ENCODE measurements at regions not wholly inside any gene's neighbourhood (a gene's known extent, or its start where the extent isn't known, plus 50 kb on each side); places are given as distances from the start of the nearest gene placed in this dataset.

GRCh38 chr20:23187751-23188150 lies 101.6 kb upstream of the CD93 start:
- no peak for TF ChIP-seq CTCF (IDR thresholded peaks at IDR 0.05; ENCODE audit: low read depth, low read length)
- Histone ChIP-seq H3K4me1 (ENCODE audit: low read depth) (peaks cover 11% of the 10 kb centered on the region), H3K27ac (no peak overlapping the region), H3K9me3 (ENCODE audit: low read depth) (no peaks in the 10 kb centered on the region), H3K36me3 (no peaks in the 10 kb centered on the region), H3K27me3 (peaks cover 38% of the 10 kb centered on the region), H3K4me3 (no peak overlapping the region)
- DNase-seq (ENCODE audit: low read depth in 1 of 2, low spot score in 1 of 2) = no peak

GRCh38 chr20:23186808-23187207 lies 100.7 kb upstream of the CD93 start:
- no peak overlapping the region for H3K27ac ChIP-seq
- H3K4me1 ChIP-seq (ENCODE audit: low read depth) = peaks cover 11% of the 10 kb centered on the region
- H3K27me3 ChIP-seq = peaks cover 28% of the 10 kb centered on the region
- no peaks in the 10 kb centered on the region for H3K9me3 ChIP-seq (ENCODE audit: low read depth)
- no peak for DNase-seq (ENCODE audit: low read depth in 1 of 2, low spot score in 1 of 2)
- no peak overlapping the region for H3K4me3 ChIP-seq
- no peak for TF ChIP-seq CTCF (IDR thresholded peaks at IDR 0.05; ENCODE audit: low read depth, low read length)
- no peaks in the 10 kb centered on the region for H3K36me3 ChIP-seq

GRCh38 chr20:23180451-23180921 lies 94.4 kb upstream of the CD93 start:
- no peak overlapping the region for H3K27ac ChIP-seq
- TF ChIP-seq CTCF (IDR thresholded peaks at IDR 0.05; ENCODE audit: low read depth, low read length) = no peak
- H3K4me3 ChIP-seq = no peak overlapping the region
- DNase-seq (ENCODE audit: low read depth in 1 of 2, low spot score in 1 of 2) = no peak
- no peaks in the 10 kb centered on the region for H3K9me3 ChIP-seq (ENCODE audit: low read depth)
- no peaks in the 10 kb centered on the region for H3K27me3 ChIP-seq
- no peaks in the 10 kb centered on the region for H3K36me3 ChIP-seq
- no peaks in the 10 kb centered on the region for H3K4me1 ChIP-seq (ENCODE audit: low read depth)

- H3K27ac ChIP-seq = no peak overlapping the region
- H3K27me3 ChIP-seq = no peaks in the 10 kb centered on the region
- H3K36me3 ChIP-seq = no peaks in the 10 kb centered on the region
- TF ChIP-seq CTCF (IDR thresholded peaks at IDR 0.05; ENCODE audit: low read depth, low read length) = no peak
- H3K4me1 ChIP-seq (ENCODE audit: low read depth) = no peaks in the 10 kb centered on the region
- H3K4me3 ChIP-seq = no peak overlapping the region
- no peaks in the 10 kb centered on the region for H3K9me3 ChIP-seq (ENCODE audit: low read depth)
- DNase-seq (ENCODE audit: low read depth in 1 of 2, low spot score in 1 of 2) = peak in 1 of 2 donors; percentile 37
Observed at GRCh38 chr20:23179766-23180403, 93.8 kb upstream of the CD93 start.

- H3K4me1 ChIP-seq (ENCODE audit: low read depth) = no peaks in the 10 kb centered on the region
- H3K27me3 ChIP-seq = no peaks in the 10 kb centered on the region
- no peak overlapping the region for H3K27ac ChIP-seq
- peak in 1 of 2 donors; percentile 43 for DNase-seq (ENCODE audit: low read depth in 1 of 2, low spot score in 1 of 2)
- H3K36me3 ChIP-seq = no peaks in the 10 kb centered on the region
- no peak overlapping the region for H3K4me3 ChIP-seq
- TF ChIP-seq CTCF (IDR thresholded peaks at IDR 0.05; ENCODE audit: low read depth, low read length) = peak; percentile 12
- no peaks in the 10 kb centered on the region for H3K9me3 ChIP-seq (ENCODE audit: low read depth)
Observed at GRCh38 chr20:23178806-23179205, 92.7 kb upstream of the CD93 start.
